ENCODE measurements at regions not wholly inside any gene's neighbourhood (a gene's known extent, or its start where the extent isn't known, plus 50 kb on each side); places are given as distances from the start of the nearest gene placed in this dataset.
"Not testable (repeated sequence)": the region's sequence is repeated elsewhere in the genome, so short reads cannot be mapped to it uniquely, and the experiment has no call there.

- Histone ChIP-seq H3K27ac (ENCODE audit: low read depth in 1 of 2, low read length in 2 of 2) (no peak overlapping the region), H3K9ac (ENCODE audit: low read depth in 1 of 2, low read length in 2 of 2) (no peak overlapping the region), H3K4me3 (ENCODE audit: low read depth in 1 of 3, low read length in 3 of 3) (no peak overlapping the region), H3K9me3 (ENCODE audit: control insufficient read depth in 4 of 4, low read length in 3 of 4) (no peaks in the 10 kb centered on the region), H3K27me3 (ENCODE audit: control insufficient read depth in 4 of 4, insufficient read depth in 4 of 4, low read length in 3 of 4) (no peaks in the 10 kb centered on the region), H3K36me3 (ENCODE audit: control insufficient read depth in 4 of 4, insufficient read depth in 3 of 4, low read depth in 1 of 4, low read length in 3 of 4) (no peaks in the 10 kb centered on the region), H3K4me1 (ENCODE audit: control insufficient read depth in 4 of 4, insufficient read depth in 4 of 4, low read length in 3 of 4) (no peaks in the 10 kb centered on the region)
- 92% methylated on average over 17 of the region's 17 CpGs for WGBS
- no peak for TF ChIP-seq JUND (IDR thresholded peaks at IDR 0.05)
- TF ChIP-seq SP1 (IDR thresholded peaks at IDR 0.05), result no peak
- no peak for TF ChIP-seq ZBTB33 (IDR thresholded peaks at IDR 0.05)
- no peak for TF ChIP-seq FOXA1 (IDR thresholded peaks at IDR 0.05)
- TF ChIP-seq ATF3 (IDR thresholded peaks at IDR 0.05), result no peak
- TF ChIP-seq EGR1 (IDR thresholded peaks at IDR 0.05; ENCODE audit: low read depth in 2 of 2), result no peak
- TF ChIP-seq FOXA2 (IDR thresholded peaks at IDR 0.05), result no peak
- DNase-seq (ENCODE audit: low spot score), result no peak
Measured at GRCh38 chr2:16025876-16026640, 85.7 kb downstream of the MYCN start.

GRCh38 chr2:16025211-16025875 is 85.0 kb downstream of the MYCN start:
- WGBS, result 73% methylated on average over 8 of the region's 8 CpGs
- no peak overlapping the region for H3K9ac ChIP-seq (ENCODE audit: low read depth in 1 of 2, low read length in 2 of 2)
- TF ChIP-seq TAF1 (conservative IDR thresholded peaks at IDR 0.05) (no peak), FOXA2 (IDR thresholded peaks at IDR 0.05) (no peak), REST (IDR thresholded peaks at IDR 0.05) (no peak), NR2F2 (IDR thresholded peaks at IDR 0.05) (no peak), EGR1 (IDR thresholded peaks at IDR 0.05; ENCODE audit: low read depth in 2 of 2) (no peak), HNF4A (conservative IDR thresholded peaks at IDR 0.05) (no peak), YY1 (IDR thresholded peaks at IDR 0.05) (no peak), ZBTB33 (IDR thresholded peaks at IDR 0.05) (no peak), HNF4G (IDR thresholded peaks at IDR 0.05) (no peak), JUND (IDR thresholded peaks at IDR 0.05) (no peak), FOXA1 (IDR thresholded peaks at IDR 0.05) (no peak), ATF3 (IDR thresholded peaks at IDR 0.05) (no peak)
- H3K27me3 ChIP-seq (ENCODE audit: control insufficient read depth in 4 of 4, insufficient read depth in 4 of 4, low read length in 3 of 4), result no peaks in the 10 kb centered on the region
- no peak overlapping the region for H3K27ac ChIP-seq (ENCODE audit: low read depth in 1 of 2, low read length in 2 of 2)
- no peaks in the 10 kb centered on the region for H3K4me1 ChIP-seq (ENCODE audit: control insufficient read depth in 4 of 4, insufficient read depth in 4 of 4, low read length in 3 of 4)
- H3K9me3 ChIP-seq (ENCODE audit: control insufficient read depth in 4 of 4, low read length in 3 of 4), result no peaks in the 10 kb centered on the region
- no peaks in the 10 kb centered on the region for H3K36me3 ChIP-seq (ENCODE audit: control insufficient read depth in 4 of 4, insufficient read depth in 3 of 4, low read depth in 1 of 4, low read length in 3 of 4)
- H3K4me3 ChIP-seq (ENCODE audit: low read depth in 1 of 3, low read length in 3 of 3), result no peak overlapping the region
- DNase-seq (ENCODE audit: low spot score), result no peak

GRCh38 chr2:16024628-16025027 is 84.3 kb downstream of the MYCN start:
- 81% methylated on average over 8 of the region's 8 CpGs for WGBS

More at GRCh38 chr2:16024628-16025027, 84.3 kb downstream of the MYCN start:
- not testable (repeated sequence) for H3K36me3 ChIP-seq (ENCODE audit: control insufficient read depth in 4 of 4, insufficient read depth in 3 of 4, low read depth in 1 of 4, low read length in 3 of 4); H3K27me3 ChIP-seq (ENCODE audit: control insufficient read depth in 4 of 4, insufficient read depth in 4 of 4, low read length in 3 of 4); H3K4me1 ChIP-seq (ENCODE audit: control insufficient read depth in 4 of 4, insufficient read depth in 4 of 4, low read length in 3 of 4); H3K9ac ChIP-seq (ENCODE audit: low read depth in 1 of 2, low read length in 2 of 2); DNase-seq (ENCODE audit: low spot score); H3K27ac ChIP-seq (ENCODE audit: low read depth in 1 of 2, low read length in 2 of 2); H3K9me3 ChIP-seq (ENCODE audit: control insufficient read depth in 4 of 4, low read length in 3 of 4); H3K4me3 ChIP-seq (ENCODE audit: low read depth in 1 of 3, low read length in 3 of 3)
